ENCODE measurements at regions not wholly inside any gene's neighbourhood (a gene's known extent, or its start where the extent isn't known, plus 50 kb on each side); places are given as distances from the start of the nearest gene placed in this dataset.

GRCh38 chr12:75677522-75677921 lies 166.1 kb upstream of the KRR1 start:
- Histone ChIP-seq H3K9me3 (ENCODE audit: control insufficient read depth, insufficient read depth, low read depth, low read length) (no peaks in the 10 kb centered on the region), H3K36me3 (ENCODE audit: control insufficient read depth in 2 of 2, insufficient read depth in 1 of 2, low read length in 2 of 2) (no peaks in the 10 kb centered on the region), H3K4me1 (ENCODE audit: control insufficient read depth, insufficient read depth, low read length) (no peaks in the 10 kb centered on the region), H3K4me3 (ENCODE audit: low read depth, low read length) (no peak overlapping the region), H3K27ac (ENCODE audit: extremely low read depth, low read depth, low read length) (no peak overlapping the region)
- TF ChIP-seq ZNF639 (tag by site-specific recombination; IDR thresholded peaks at IDR 0.05) = no peak
- no peak for TF ChIP-seq ZNF701 (tag by site-specific recombination; IDR thresholded peaks at IDR 0.05)
- no peak for TF ChIP-seq WT1 (tag by site-specific recombination; IDR thresholded peaks at IDR 0.05)
- no peak for TF ChIP-seq ZNF266 (tag by site-specific recombination; IDR thresholded peaks at IDR 0.05; ENCODE audit: low read depth)
- no peak for TF ChIP-seq ZSCAN18 (tag by site-specific recombination; IDR thresholded peaks at IDR 0.05)
- no peak for TF ChIP-seq ZFP41 (tag by site-specific recombination; IDR thresholded peaks at IDR 0.05; ENCODE audit: borderline replicate concordance)
- TF ChIP-seq MZF1 (tag by site-specific recombination; IDR thresholded peaks at IDR 0.05; ENCODE audit: borderline replicate concordance) = no peak
- TF ChIP-seq ZNF548 (tag by site-specific recombination; IDR thresholded peaks at IDR 0.05) = no peak
- no peak for TF ChIP-seq ZNF426 (tag by site-specific recombination; IDR thresholded peaks at IDR 0.05)
- CTCF ChIA-PET = no interaction called here
- POLR2A ChIA-PET = interaction anchor here (0.5 kb wide), 1 partner anchor 115 kb away, joined by 3 read pairs; no protein-coding TSS in a partner anchor

- H3K9me3 ChIP-seq (ENCODE audit: control insufficient read depth, insufficient read depth, low read depth, low read length) = no peaks in the 10 kb centered on the region
- no peaks in the 10 kb centered on the region for H3K4me1 ChIP-seq (ENCODE audit: control insufficient read depth, insufficient read depth, low read length)
- H3K4me3 ChIP-seq (ENCODE audit: low read depth, low read length) = no peak overlapping the region
- TF ChIP-seq ZNF830 (tag by site-specific recombination; IDR thresholded peaks at IDR 0.05; ENCODE audit: low read depth) (no peak), PRDM2 (tag by site-specific recombination; IDR thresholded peaks at IDR 0.05; ENCODE audit: borderline replicate concordance) (no peak), PRDM10 (tag by site-specific recombination; IDR thresholded peaks at IDR 0.05) (no peak), ZNF138 (tag by site-specific recombination; IDR thresholded peaks at IDR 0.05; ENCODE audit: borderline replicate concordance) (no peak), ZNF549 (tag by site-specific recombination; IDR thresholded peaks at IDR 0.05) (no peak), ZNF132 (tag by site-specific recombination; IDR thresholded peaks at IDR 0.05; ENCODE audit: borderline replicate concordance) (no peak), ZNF747 (tag by site-specific recombination; IDR thresholded peaks at IDR 0.05) (no peak), ZNF704 (tag by site-specific recombination; IDR thresholded peaks at IDR 0.05) (no peak), KLF9 (tag by site-specific recombination; IDR thresholded peaks at IDR 0.05; ENCODE audit: low read depth) (no peak), ZNF561 (tag by site-specific recombination; IDR thresholded peaks at IDR 0.05; ENCODE audit: borderline replicate concordance) (no peak), ZEB2 (tag by site-specific recombination; IDR thresholded peaks at IDR 0.05) (no peak), ZSCAN30 (tag by site-specific recombination; IDR thresholded peaks at IDR 0.05) (no peak), EGR2 (tag by site-specific recombination; IDR thresholded peaks at IDR 0.05; ENCODE audit: low read depth) (no peak)
- ChIA-PET POLR2A (no interaction called here), CTCF (no interaction called here)
- no peak overlapping the region for H3K27ac ChIP-seq (ENCODE audit: extremely low read depth, low read depth, low read length)
- H3K36me3 ChIP-seq (ENCODE audit: control insufficient read depth in 2 of 2, insufficient read depth in 1 of 2, low read length in 2 of 2) = no peaks in the 10 kb centered on the region
These were observed 163.0 kb upstream of the KRR1 start for GRCh38 chr12:75674393-75674792.
